ENCODE measurements at regions not wholly inside any gene's neighbourhood (a gene's known extent, or its start where the extent isn't known, plus 50 kb on each side); places are given as distances from the start of the nearest gene placed in this dataset.
"Not testable (repeated sequence)": the region's sequence is repeated elsewhere in the genome, so short reads cannot be mapped to it uniquely, and the experiment has no call there.

GRCh38 chr19:34871911-34872310, 54.8 kb upstream of the ZNF30 start:
- not testable (repeated sequence) for DNase-seq

GRCh38 chr19:34867631-34868030, 59.1 kb upstream of the ZNF30 start:
- DNase-seq = no peak

- not testable (repeated sequence) for DNase-seq
Measured at GRCh38 chr19:34865225-34865624, 61.5 kb upstream of the ZNF30 start.

- DNase-seq = peak in 1 of 2 donors; percentile 3
Measured at GRCh38 chr19:34859823-34860736, 66.6 kb upstream of the ZNF30 start.

GRCh38 chr19:34859325-34859724, 67.4 kb upstream of the ZNF30 start:
- not testable (repeated sequence) for DNase-seq

- no peak for DNase-seq
Measured at GRCh38 chr19:34856052-34856451, 70.7 kb upstream of the ZNF30 start.

GRCh38 chr19:34853369-34853768, 73.3 kb upstream of the ZNF30 start:
- DNase-seq = no peak

- DNase-seq = no peak
Measured at GRCh38 chr19:34852669-34853068, 74.0 kb upstream of the ZNF30 start.

- peak in 1 of 2 donors; percentile 5 for DNase-seq
Measured at GRCh38 chr19:34851277-34851804, 75.4 kb upstream of the ZNF30 start.

GRCh38 chr19:34847393-34847792, 74.4 kb upstream of the ZNF599 start:
- no peak for DNase-seq

GRCh38 chr19:34844277-34844676, 71.3 kb upstream of the ZNF599 start:
- DNase-seq = no peak

GRCh38 chr19:34841780-34842179, 68.8 kb upstream of the ZNF599 start:
- no peak for DNase-seq

- peak; percentile 11 for DNase-seq
Measured at GRCh38 chr19:34838753-34839431, 65.9 kb upstream of the ZNF599 start.

- DNase-seq = peak in 1 of 2 donors; percentile 8
Measured at GRCh38 chr19:34838248-34838647, 65.2 kb upstream of the ZNF599 start.

- no peak for DNase-seq
Measured at GRCh38 chr19:34837262-34837661, 64.2 kb upstream of the ZNF599 start.

GRCh38 chr19:34835631-34836351, 62.8 kb upstream of the ZNF599 start:
- DNase-seq = no peak

- no peak for DNase-seq
Measured at GRCh38 chr19:34834472-34835061, 61.6 kb upstream of the ZNF599 start.

GRCh38 chr19:34832581-34833112, 59.6 kb upstream of the ZNF599 start:
- no peak for DNase-seq

- no peak for DNase-seq
Measured at GRCh38 chr19:34831714-34832113, 58.7 kb upstream of the ZNF599 start.

- no peak for DNase-seq
Measured at GRCh38 chr19:34828156-34828555, 55.1 kb upstream of the ZNF599 start.

- no peak for DNase-seq
Measured at GRCh38 chr19:34825212-34825611, 52.2 kb upstream of the ZNF599 start.

- no peak for DNase-seq
Measured at GRCh38 chr19:34824686-34825085, 51.7 kb upstream of the ZNF599 start.

All from CD4-positive, alpha-beta T cell treated with Interferon alpha-2 for 1 hour (primary cell).